DND-41 (cell line): ENCODE measurements at regions not wholly inside any gene's neighbourhood (a gene's known extent, or its start where the extent isn't known, plus 50 kb on each side); places are given as distances from the start of the nearest gene placed in this dataset.

Source experiments
- ATAC-seq: fragments of 200-7000 bp; cut with Tn5 transposase; 3 replicates; pipeline ENCODE4 v1.9.1; 2021; ENCODE audit warnings: low read depth; ENCODE audit not compliant: insufficient read depth
- DNase-seq: peaks from one replicate; pipeline ENCODE4 v3.0.0-alpha.2; 2020
- H2AFZ ChIP-seq: 2 replicates; pipeline ENCODE4 v1.6.0; 2012; ENCODE audit warnings: low read depth, low read length
- H3K27ac ChIP-seq: 2 replicates; pipeline ENCODE4 v1.5.1; 2012; ENCODE audit warnings: low read length, inconsistent platforms
- H3K27me3 ChIP-seq: fragments of 200-600 bp; sonication (generic); 2 replicates; pipeline ENCODE4 v1.6.0; 2012; ENCODE audit warnings: low read length, mild to moderate bottlenecking, inconsistent platforms; ENCODE audit not compliant: insufficient read depth, poor library complexity
- H3K36me3 ChIP-seq: 2 replicates; pipeline ENCODE4 v1.5.1; 2012; ENCODE audit warnings: low read length, inconsistent platforms; ENCODE audit not compliant: insufficient read depth
- H3K4me1 ChIP-seq: 2 replicates; pipeline ENCODE4 v1.5.1; 2012; ENCODE audit warnings: mild to moderate bottlenecking, low read length; ENCODE audit not compliant: insufficient read depth
- H3K4me2 ChIP-seq: 2 replicates; pipeline ENCODE4 v1.6.0; 2012; ENCODE audit warnings: mild to moderate bottlenecking, moderate library complexity, low read length, inconsistent platforms; ENCODE audit not compliant: insufficient read depth
- H3K4me3 ChIP-seq, 2 experiments: fragments of 200-600 bp in 1 of 2; shearing (Covaris generic) in 1 of 2; 2 replicates each; pipeline ENCODE4 v1.5.1; 2012 to 2016; ENCODE audit warnings: inconsistent platforms in 2 of 2, low read length in 2 of 2, mild to moderate bottlenecking in 2 of 2, low read depth in 1 of 2, moderate library complexity in 1 of 2
- H3K79me2 ChIP-seq: 2 replicates; pipeline ENCODE4 v1.6.0; 2012; ENCODE audit warnings: low read length, inconsistent platforms; ENCODE audit not compliant: insufficient read depth
- H3K9ac ChIP-seq: 2 replicates; pipeline ENCODE4 v1.6.0; 2012; ENCODE audit warnings: low read depth, mild to moderate bottlenecking, inconsistent platforms, low read length, moderate library complexity
- H3K9me3 ChIP-seq: 2 replicates; pipeline ENCODE4 v1.5.1; 2012; ENCODE audit warnings: low read length, moderate library complexity, mild to moderate bottlenecking, inconsistent platforms; ENCODE audit not compliant: insufficient read depth, severe bottlenecking
- H4K20me1 ChIP-seq: 2 replicates; pipeline ENCODE4 v1.6.0; 2012; ENCODE audit warnings: low read length; ENCODE audit not compliant: insufficient read depth
- EZH2 ChIP-seq: IDR thresholded peaks from 3 replicates; pipeline ENCODE4 v1.6.1; 2012; ENCODE audit warnings: borderline replicate concordance, low read depth, mild to moderate bottlenecking, moderate library complexity, low read length, inconsistent platforms; ENCODE audit not compliant: severe bottlenecking
- TF ChIP-seq, protein P1 (sequence below): IDR thresholded peaks from 2 replicates; pipeline ENCODE4 v1.5.1; 2012; ENCODE audit warnings: borderline replicate concordance, low read length, moderate library complexity, mild to moderate bottlenecking; ENCODE audit not compliant: poor library complexity, severe bottlenecking; ENCODE audit errors: extremely low read depth

DNA sequence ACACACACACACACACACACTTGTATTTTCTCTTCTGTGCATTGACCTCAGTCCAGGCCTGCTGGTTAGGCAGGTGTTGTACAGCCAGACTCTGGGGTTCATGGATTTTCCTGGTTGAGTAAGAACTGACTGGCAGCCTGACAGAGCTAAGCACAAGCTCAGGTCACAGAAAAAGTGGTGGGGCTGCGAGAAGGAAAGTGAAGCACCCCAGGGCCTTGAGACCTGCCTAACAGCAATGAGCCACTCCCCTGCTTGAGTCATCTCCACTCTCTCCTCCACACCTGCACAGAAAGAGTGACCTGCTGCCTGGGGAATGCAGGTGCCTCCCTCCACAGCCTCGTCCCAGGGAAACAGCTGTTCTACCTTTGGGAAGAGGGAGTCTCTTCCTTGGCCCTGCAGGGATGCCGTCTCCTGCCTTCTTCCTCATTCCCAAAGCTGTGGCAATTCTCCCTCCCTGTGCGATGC is 91.4 kb upstream of the LGALSL start:
- ATAC-seq, result no peak
- Histone ChIP-seq H3K79me2 (no peaks in the 10 kb centered on the region), H3K4me1 (no peaks in the 10 kb centered on the region), H3K27ac (no peak overlapping the region), H3K4me3 (no peak overlapping the region), H3K27me3 (peaks cover 31% of the 10 kb centered on the region), H4K20me1 (no peaks in the 10 kb centered on the region), H3K9ac (no peak overlapping the region), H3K36me3 (no peaks in the 10 kb centered on the region), H3K4me2 (no peak overlapping the region), H3K9me3 (no peaks in the 10 kb centered on the region), H2AFZ (no peak overlapping the region)
- no peak for DNase-seq
- TF ChIP-seq, protein P1, sequence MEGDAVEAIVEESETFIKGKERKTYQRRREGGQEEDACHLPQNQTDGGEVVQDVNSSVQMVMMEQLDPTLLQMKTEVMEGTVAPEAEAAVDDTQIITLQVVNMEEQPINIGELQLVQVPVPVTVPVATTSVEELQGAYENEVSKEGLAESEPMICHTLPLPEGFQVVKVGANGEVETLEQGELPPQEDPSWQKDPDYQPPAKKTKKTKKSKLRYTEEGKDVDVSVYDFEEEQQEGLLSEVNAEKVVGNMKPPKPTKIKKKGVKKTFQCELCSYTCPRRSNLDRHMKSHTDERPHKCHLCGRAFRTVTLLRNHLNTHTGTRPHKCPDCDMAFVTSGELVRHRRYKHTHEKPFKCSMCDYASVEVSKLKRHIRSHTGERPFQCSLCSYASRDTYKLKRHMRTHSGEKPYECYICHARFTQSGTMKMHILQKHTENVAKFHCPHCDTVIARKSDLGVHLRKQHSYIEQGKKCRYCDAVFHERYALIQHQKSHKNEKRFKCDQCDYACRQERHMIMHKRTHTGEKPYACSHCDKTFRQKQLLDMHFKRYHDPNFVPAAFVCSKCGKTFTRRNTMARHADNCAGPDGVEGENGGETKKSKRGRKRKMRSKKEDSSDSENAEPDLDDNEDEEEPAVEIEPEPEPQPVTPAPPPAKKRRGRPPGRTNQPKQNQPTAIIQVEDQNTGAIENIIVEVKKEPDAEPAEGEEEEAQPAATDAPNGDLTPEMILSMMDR, result no peak
- TF ChIP-seq EZH2, result no peak

DNA sequence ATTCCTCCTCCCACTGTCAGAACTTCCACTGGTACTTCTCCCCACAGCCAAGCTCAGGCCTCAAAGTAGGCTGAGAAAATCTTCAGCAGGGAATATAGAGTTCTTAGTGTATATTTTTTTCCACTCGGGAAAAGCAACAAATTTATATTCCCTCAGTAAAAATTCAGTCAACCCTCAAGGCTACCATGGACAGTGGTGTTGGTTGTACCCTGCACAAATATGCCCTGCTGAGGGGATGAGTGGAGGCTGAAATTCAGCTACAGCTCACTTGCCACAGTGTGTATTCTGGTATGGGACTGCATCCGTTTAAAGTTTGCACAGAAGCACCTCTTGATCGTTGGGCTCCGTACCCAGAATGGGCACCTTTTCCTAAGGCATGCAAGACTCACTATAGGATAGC is 90.8 kb upstream of the LGALSL start:
- Histone ChIP-seq H3K9ac (no peak overlapping the region), H3K36me3 (no peaks in the 10 kb centered on the region), H3K9me3 (no peaks in the 10 kb centered on the region), H3K27me3 (peaks cover 37% of the 10 kb centered on the region), H4K20me1 (no peaks in the 10 kb centered on the region), H3K27ac (no peak overlapping the region), H3K4me3 (no peak overlapping the region), H3K4me2 (no peak overlapping the region), H3K79me2 (no peaks in the 10 kb centered on the region), H3K4me1 (no peaks in the 10 kb centered on the region), H2AFZ (no peak overlapping the region)
- TF ChIP-seq, protein P1, result no peak
- no peak for TF ChIP-seq EZH2
- no peak for DNase-seq
- no peak for ATAC-seq

DNA sequence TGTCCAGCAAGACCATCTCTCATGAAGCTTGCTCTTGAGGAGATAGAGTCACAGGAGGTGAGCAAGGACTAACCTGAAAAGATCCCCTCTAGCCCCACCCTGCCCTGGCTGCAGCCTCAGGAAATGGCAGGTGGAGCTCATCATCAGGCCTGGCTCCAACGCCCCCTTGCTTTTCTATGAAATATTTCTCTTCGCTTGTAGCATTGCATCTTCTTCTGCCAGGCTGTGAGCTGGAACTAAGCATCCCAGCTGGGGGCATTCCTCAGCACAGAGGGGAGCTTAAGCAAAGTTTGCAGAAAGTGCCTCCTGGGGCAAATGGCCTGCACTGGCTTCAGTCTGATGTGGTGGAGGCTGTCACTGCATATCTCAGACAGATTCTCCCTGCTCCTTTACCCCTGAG is 90.1 kb upstream of the LGALSL start:
- no peak overlapping the region for H2AFZ ChIP-seq
- DNase-seq, result no peak
- no peak overlapping the region for H3K4me2 ChIP-seq
- H3K27me3 ChIP-seq, result peaks cover 38% of the 10 kb centered on the region
- H3K9me3 ChIP-seq, result no peaks in the 10 kb centered on the region
- no peaks in the 10 kb centered on the region for H3K36me3 ChIP-seq
- no peak overlapping the region for H3K27ac ChIP-seq
- ATAC-seq, result no peak
- H4K20me1 ChIP-seq, result no peaks in the 10 kb centered on the region
- H3K9ac ChIP-seq, result no peak overlapping the region
- H3K4me3 ChIP-seq, result no peak overlapping the region
- TF ChIP-seq, protein P1, result no peak
- TF ChIP-seq EZH2, result no peak
- H3K79me2 ChIP-seq, result no peaks in the 10 kb centered on the region
- H3K4me1 ChIP-seq, result no peaks in the 10 kb centered on the region

DNA sequence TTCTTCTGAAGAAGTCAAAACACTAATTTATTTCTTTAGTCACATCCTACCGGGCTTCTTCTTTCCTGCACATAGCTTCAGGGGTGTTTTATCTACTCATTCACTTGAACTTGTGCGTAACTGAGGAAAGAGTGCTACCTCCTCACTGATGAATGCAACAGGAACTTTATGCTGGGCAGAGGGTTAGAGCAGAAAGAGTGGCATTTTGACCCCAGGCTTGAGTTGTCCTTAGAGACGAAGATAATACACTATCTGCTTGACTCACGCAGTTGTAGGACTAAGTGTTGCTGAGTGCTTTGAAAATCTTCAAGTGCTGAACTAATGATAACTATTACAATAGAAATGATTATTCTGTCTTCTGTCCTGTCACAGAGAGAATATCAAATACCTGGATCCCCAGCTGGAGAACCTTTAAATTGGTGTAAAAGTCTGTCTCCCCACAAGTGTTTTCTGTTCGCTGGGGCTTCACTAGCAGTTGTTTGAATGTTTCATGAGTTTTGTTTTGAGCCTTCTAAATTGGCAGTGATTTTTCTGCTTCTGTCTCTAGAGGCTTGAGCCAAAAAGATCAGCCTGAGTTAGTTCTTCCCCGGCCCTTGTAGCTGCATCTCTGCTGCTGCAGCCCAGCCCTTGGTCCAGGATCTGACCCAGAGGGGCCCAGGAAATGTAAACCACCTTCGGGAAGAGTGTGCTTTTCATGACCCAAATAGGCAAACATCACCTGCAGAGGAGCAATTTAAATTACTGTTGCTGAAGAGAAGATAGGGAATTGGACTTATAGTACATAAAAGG is 86.3 kb upstream of the LGALSL start:
- H2AFZ ChIP-seq, result no peak overlapping the region
- no peaks in the 10 kb centered on the region for H3K9me3 ChIP-seq
- ATAC-seq, result no peak
- H3K79me2 ChIP-seq, result no peaks in the 10 kb centered on the region
- no peaks in the 10 kb centered on the region for H3K36me3 ChIP-seq
- no peak overlapping the region for H3K9ac ChIP-seq
- H3K4me2 ChIP-seq, result no peak overlapping the region
- peaks cover 20% of the 10 kb centered on the region for H3K27me3 ChIP-seq
- TF ChIP-seq EZH2, result no peak
- TF ChIP-seq, protein P1, result no peak
- DNase-seq, result no peak
- no peaks in the 10 kb centered on the region for H3K4me1 ChIP-seq
- H3K27ac ChIP-seq, result no peak overlapping the region
- no peaks in the 10 kb centered on the region for H4K20me1 ChIP-seq
- H3K4me3 ChIP-seq, result no peak overlapping the region
